IMR-90 (cell line): ENCODE measurements at regions not wholly inside any gene's neighbourhood (a gene's known extent, or its start where the extent isn't known, plus 50 kb on each side); places are given as distances from the start of the nearest gene placed in this dataset.
"Not testable (repeated sequence)": the region's sequence is repeated elsewhere in the genome, so short reads cannot be mapped to it uniquely, and the experiment has no call there.

ENCODE experiments used
- ATAC-seq: fragments of 200-7000 bp; cut with Tn5 transposase; 2 replicates; pipeline ENCODE4 v1.9.1; 2020; ENCODE audit warnings: low read depth, mild to moderate bottlenecking, moderate library complexity
- BruUV-seq: library from RNA; stranded (reverse); fragments of 400-500 nt; replicated peaks from 2 replicates; lab custom pipeline; 2021; lab: Mats Ljungman, UMichigan
- CTCF ChIA-PET: fragments of 300-600 bp; formaldehyde crosslinking; extraction: SDS; loops from one replicate; lab custom pipeline; 2021; ENCODE audit warnings: antibody characterized with exemption; lab: Yijun Ruan, JAX
- POLR2A ChIA-PET: fragments of 300-600 bp; sonication (Branson Sonifier 250); formaldehyde crosslinking; loops from one replicate; lab custom pipeline; 2022; ENCODE audit warnings: antibody characterized with exemption; ENCODE audit not compliant: unreplicated experiment; lab: Charles Lee
- DNase-seq: peaks from one replicate; pipeline ENCODE4 v3.0.0; 2013
- H2AFZ ChIP-seq: replicated peaks from 2 replicates; pipeline ENCODE3; 2013; ENCODE audit warnings: low read length, mild to moderate bottlenecking; ENCODE audit not compliant: poor library complexity
- H2AK5ac ChIP-seq: 2 replicates; pipeline ENCODE4 v1.6.1; 2013; ENCODE audit warnings: low read depth, low read length, inconsistent platforms
- H2AK9ac ChIP-seq: replicated peaks from 2 replicates; pipeline ENCODE3; 2013; ENCODE audit warnings: mild to moderate bottlenecking, low read depth, low read length, moderate library complexity; ENCODE audit not compliant: poor library complexity
- H2BK120ac ChIP-seq: 2 replicates; pipeline ENCODE4 v1.6.1; 2013; ENCODE audit warnings: low read depth, low read length, inconsistent platforms
- H2BK15ac ChIP-seq: 3 replicates; pipeline ENCODE4 v1.6.1; 2013; ENCODE audit warnings: low read depth, low read length, inconsistent platforms
- H2BK20ac ChIP-seq: 2 replicates; pipeline ENCODE4 v1.6.1; 2013; ENCODE audit warnings: low read depth, mild to moderate bottlenecking, inconsistent platforms, low read length, moderate library complexity
- H2BK5ac ChIP-seq: 2 replicates; pipeline ENCODE4 v1.6.1; 2013; ENCODE audit warnings: mild to moderate bottlenecking, low read depth, low read length, inconsistent platforms; ENCODE audit not compliant: poor library complexity, severe bottlenecking
- H3K14ac ChIP-seq: replicated peaks from 2 replicates; pipeline ENCODE4 v1.6.1; 2013; ENCODE audit warnings: low read depth, low read length, inconsistent platforms
- H3K18ac ChIP-seq: 2 replicates; pipeline ENCODE4 v1.6.1; 2013; ENCODE audit warnings: low read depth, low read length, control low read depth
- H3K23ac ChIP-seq: 2 replicates; pipeline ENCODE4 v1.6.1; 2013; ENCODE audit warnings: low read depth, low read length, inconsistent platforms
- H3K27ac ChIP-seq: 2 replicates; pipeline ENCODE4 v1.5.1; 2013; ENCODE audit warnings: mild to moderate bottlenecking, control low read depth, low read length; ENCODE audit not compliant: insufficient read depth
- H3K27me3 ChIP-seq: 2 replicates; pipeline ENCODE4 v1.6.1; 2013; ENCODE audit warnings: low read length; ENCODE audit not compliant: control insufficient read depth, insufficient read depth
- H3K36me3 ChIP-seq: 2 replicates; pipeline ENCODE4 v1.6.1; 2013; ENCODE audit warnings: low read length, mixed read lengths; ENCODE audit not compliant: control insufficient read depth, insufficient read depth
- H3K4ac ChIP-seq: 2 replicates; pipeline ENCODE4 v1.6.1; 2013; ENCODE audit warnings: low read depth, low read length, inconsistent platforms
- H3K4me1 ChIP-seq: 2 replicates; pipeline ENCODE4 v1.6.1; 2013; ENCODE audit warnings: low read length, mixed read lengths; ENCODE audit not compliant: control insufficient read depth, insufficient read depth
- H3K4me2 ChIP-seq: 2 replicates; pipeline ENCODE4 v1.6.1; 2013; ENCODE audit warnings: low read depth, mild to moderate bottlenecking, control low read depth, low read length, moderate library complexity
- H3K4me3 ChIP-seq: 2 replicates; pipeline ENCODE4 v1.5.1; 2013; ENCODE audit warnings: low read depth, mild to moderate bottlenecking, control low read depth, low read length, moderate library complexity; ENCODE audit not compliant: insufficient read depth
- H3K56ac ChIP-seq: 2 replicates; pipeline ENCODE4 v1.6.1; 2013; ENCODE audit warnings: low read length, inconsistent platforms; ENCODE audit not compliant: insufficient read depth; ENCODE audit errors: extremely low read depth
- H3K79me1 ChIP-seq, 2 experiments: 2 replicates each; pipeline ENCODE4 v1.6.1; 2013; ENCODE audit warnings: low read length in 2 of 2, inconsistent platforms in 1 of 2, low read depth in 1 of 2
- H3K9ac ChIP-seq: 2 replicates; pipeline ENCODE4 v1.6.1; 2013; ENCODE audit warnings: low read depth, low read length, control low read depth
- H3K9me1 ChIP-seq: 2 replicates; pipeline ENCODE4 v1.6.1; 2013; ENCODE audit warnings: low read length, inconsistent platforms; ENCODE audit not compliant: insufficient read depth
- H3K9me3 ChIP-seq: 2 replicates; pipeline ENCODE4 v1.6.1; 2013; ENCODE audit warnings: low read length; ENCODE audit not compliant: control insufficient read depth, insufficient read depth
- H4K20me1 ChIP-seq: 2 replicates; pipeline ENCODE4 v1.6.1; 2013; ENCODE audit warnings: low read length, inconsistent platforms; ENCODE audit not compliant: insufficient read depth
- H4K5ac ChIP-seq: 2 replicates; pipeline ENCODE4 v1.6.1; 2013; ENCODE audit warnings: mild to moderate bottlenecking, low read depth, low read length, control low read depth
- H4K8ac ChIP-seq, 2 experiments: 2 replicates each; pipeline ENCODE4 v1.6.1; 2013; ENCODE audit warnings: low read depth in 2 of 2, low read length in 2 of 2, control low read depth in 1 of 2, inconsistent platforms in 1 of 2
- H4K91ac ChIP-seq: 2 replicates; pipeline ENCODE4 v1.6.1; 2013; ENCODE audit warnings: low read depth, low read length, inconsistent platforms; ENCODE audit not compliant: insufficient read depth
- WGBS, 2 experiments: methylation state at CpG; one replicate each; pipeline versions ENCODE4 v1.1.5 to v1.1.7; 2013; ENCODE audit warnings: missing lambda C conversion rate in 2 of 2; ENCODE audit not compliant: insufficient read length in 1 of 2; ENCODE audit errors: extremely low coverage in 2 of 2; 5-methylcytosine and 5-hydroxymethylcytosine counted together
- dilution Hi-C: fragments of 300-500 bp; cut with HindIII; formaldehyde crosslinking; loops from one replicate; pipeline ENCODE4 v1.14.3; 2018; ENCODE audit warnings: low sequenced_read_pairs; ENCODE audit not compliant: unreplicated experiment
- in situ Hi-C: fragments of 300-500 bp; cut with MboI; formaldehyde crosslinking; loops from 3 replicates; pipeline ENCODE4 v1.14.3; 2019; ENCODE audit warnings: low sequenced_read_pairs, inconsistent platforms, mixed read lengths
- intact Hi-C: fragments of 100-400 bp; cut with micrococcal nuclease; formaldehyde crosslinking; loops from 2 replicates; pipeline ENCODE4 v1.10.0; 2022

- WGBS, 2 experiments: no CpG with 5 or more reads among the region's 24 CpGs
- H3K9ac ChIP-seq, intact Hi-C loops: not testable (repeated sequence)
Measured at GRCh38 chr9:39604089-39604488, 248.6 kb downstream of the SPATA31A1 start.

DNA sequence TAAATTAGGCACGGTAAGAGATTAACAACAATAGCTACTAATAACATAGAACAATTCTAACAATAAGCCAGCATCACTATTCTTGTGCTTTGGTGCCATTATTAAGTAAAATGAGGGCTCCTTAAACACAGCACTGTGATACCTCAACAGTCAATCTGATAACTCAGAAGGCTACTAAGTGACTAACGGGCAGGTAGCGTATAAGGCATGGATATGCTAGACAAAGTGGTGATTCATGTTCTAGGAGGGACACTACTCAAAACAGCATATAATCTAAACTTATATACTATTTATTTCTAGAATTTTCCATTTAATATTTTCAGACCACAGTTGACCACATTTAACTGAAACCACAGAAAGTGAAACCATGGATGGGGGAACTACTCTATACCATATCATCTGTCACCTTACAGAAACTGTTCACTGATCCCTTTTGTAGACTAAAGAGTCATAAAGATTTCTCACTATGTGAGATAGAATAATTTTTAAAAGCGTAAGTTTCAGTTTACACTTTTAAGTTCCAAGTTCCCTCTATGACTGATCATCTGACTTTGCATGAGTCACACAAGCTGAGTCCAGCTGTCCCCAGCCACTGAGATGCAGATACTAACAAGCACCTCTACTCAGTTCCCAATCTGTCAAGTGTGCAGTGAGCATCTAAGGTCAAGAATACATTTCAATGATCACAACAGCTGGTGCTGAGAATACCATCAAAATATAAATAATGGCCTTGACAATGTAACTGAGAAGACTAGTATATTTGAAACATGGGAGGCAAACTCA, 256.2 kb downstream of the SPATA31A1 start:
- H3K79me1 ChIP-seq, H3K23ac ChIP-seq, H3K4me1 ChIP-seq, H3K9me3 ChIP-seq, H3K27ac ChIP-seq, H3K56ac ChIP-seq, H3K27me3 ChIP-seq, in situ Hi-C loops, DNase-seq, H3K4me2 ChIP-seq, H2AFZ ChIP-seq, H3K4ac ChIP-seq, H3K18ac ChIP-seq, H3K14ac ChIP-seq, H4K91ac ChIP-seq, dilution Hi-C loops, intact Hi-C loops, BruUV-seq, CTCF ChIA-PET, H2BK15ac ChIP-seq, H3K9me1 ChIP-seq, H2BK5ac ChIP-seq, H3K36me3 ChIP-seq, H2AK9ac ChIP-seq, H4K5ac ChIP-seq, H4K20me1 ChIP-seq, H2AK5ac ChIP-seq, POLR2A ChIA-PET, H3K4me3 ChIP-seq, H3K9ac ChIP-seq, H2BK20ac ChIP-seq, H2BK120ac ChIP-seq, H4K8ac ChIP-seq: not testable (repeated sequence)
- WGBS, 2 experiments: no CpG with 5 or more reads among the region's 4 CpGs
- ATAC-seq: peak; percentile 29; the same call in 1 of the 2 replicates

More at GRCh38 chr9:39604089-39604488, 248.6 kb downstream of the SPATA31A1 start:
- H4K8ac ChIP-seq, H4K20me1 ChIP-seq, H3K14ac ChIP-seq, H3K27ac ChIP-seq, H3K23ac ChIP-seq, BruUV-seq, H2BK120ac ChIP-seq, H3K4me2 ChIP-seq, CTCF ChIA-PET, H3K4me1 ChIP-seq, H2BK5ac ChIP-seq, H2AK9ac ChIP-seq, H3K9me1 ChIP-seq, H3K4ac ChIP-seq, H3K18ac ChIP-seq, H2AK5ac ChIP-seq, H3K27me3 ChIP-seq, ATAC-seq, in situ Hi-C loops, H2AFZ ChIP-seq, DNase-seq, POLR2A ChIA-PET, H3K9me3 ChIP-seq, H3K56ac ChIP-seq, H2BK15ac ChIP-seq, H4K5ac ChIP-seq, H3K79me1 ChIP-seq, H2BK20ac ChIP-seq, H4K91ac ChIP-seq, H3K36me3 ChIP-seq, dilution Hi-C loops, H3K4me3 ChIP-seq: not testable (repeated sequence)
